Sigmoid colon (tissue), 3 donors: ENCODE measurements at regions not wholly inside any gene's neighbourhood (a gene's known extent, or its start where the extent isn't known, plus 50 kb on each side); places are given as distances from the start of the nearest gene placed in this dataset.

Experiments used
- POLR2A ChIP-seq, 2 donors: fragments of 450-650 bp; IDR thresholded peaks; one replicate each; pipeline ENCODE4 v1.6.1; 2016; ENCODE audit warnings: antibody characterized with exemption in 2 of 2, mild to moderate bottlenecking in 2 of 2, moderate library complexity in 2 of 2
- TF ChIP-seq, protein P1 (sequence below), 4 experiments: fragments of 450-650 bp in 3 of 4; fragments of 200-600 bp in 1 of 4; IDR thresholded peaks; one replicate each; pipeline ENCODE4 v1.5.1; 2016 to 2019; ENCODE audit warnings: antibody characterized with exemption in 4 of 4, mild to moderate bottlenecking in 3 of 4, moderate library complexity in 2 of 4

DNA sequence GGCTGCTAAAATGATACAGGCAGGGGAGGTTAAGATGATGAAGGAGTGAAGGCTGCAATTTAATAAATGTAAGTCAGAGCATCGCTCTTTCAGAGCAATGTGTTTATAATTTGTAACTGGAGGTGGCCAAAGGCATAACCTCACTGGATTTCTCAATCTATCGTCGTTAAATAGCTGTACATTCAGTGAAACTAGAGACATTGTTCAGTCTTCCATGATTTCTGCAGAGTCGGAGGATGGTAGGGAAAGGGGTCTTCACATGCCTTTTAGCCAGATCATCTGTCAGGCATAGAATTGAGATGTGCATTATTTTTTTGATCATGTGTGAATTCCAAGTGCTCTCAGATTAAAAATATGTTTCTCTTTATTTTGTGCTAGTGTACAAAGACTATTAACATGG lies 315.4 kb downstream of the OXSM start:
- TF ChIP-seq POLR2A (IDR thresholded peaks at IDR 0.05): no peak
- TF ChIP-seq, protein P1, sequence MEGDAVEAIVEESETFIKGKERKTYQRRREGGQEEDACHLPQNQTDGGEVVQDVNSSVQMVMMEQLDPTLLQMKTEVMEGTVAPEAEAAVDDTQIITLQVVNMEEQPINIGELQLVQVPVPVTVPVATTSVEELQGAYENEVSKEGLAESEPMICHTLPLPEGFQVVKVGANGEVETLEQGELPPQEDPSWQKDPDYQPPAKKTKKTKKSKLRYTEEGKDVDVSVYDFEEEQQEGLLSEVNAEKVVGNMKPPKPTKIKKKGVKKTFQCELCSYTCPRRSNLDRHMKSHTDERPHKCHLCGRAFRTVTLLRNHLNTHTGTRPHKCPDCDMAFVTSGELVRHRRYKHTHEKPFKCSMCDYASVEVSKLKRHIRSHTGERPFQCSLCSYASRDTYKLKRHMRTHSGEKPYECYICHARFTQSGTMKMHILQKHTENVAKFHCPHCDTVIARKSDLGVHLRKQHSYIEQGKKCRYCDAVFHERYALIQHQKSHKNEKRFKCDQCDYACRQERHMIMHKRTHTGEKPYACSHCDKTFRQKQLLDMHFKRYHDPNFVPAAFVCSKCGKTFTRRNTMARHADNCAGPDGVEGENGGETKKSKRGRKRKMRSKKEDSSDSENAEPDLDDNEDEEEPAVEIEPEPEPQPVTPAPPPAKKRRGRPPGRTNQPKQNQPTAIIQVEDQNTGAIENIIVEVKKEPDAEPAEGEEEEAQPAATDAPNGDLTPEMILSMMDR (IDR thresholded peaks at IDR 0.05): no peak
